Raji (cell line): ENCODE measurements at regions not wholly inside any gene's neighbourhood (a gene's known extent, or its start where the extent isn't known, plus 50 kb on each side); places are given as distances from the start of the nearest gene placed in this dataset.

Experiments
- POLR2A ChIP-seq: IDR thresholded peaks from 2 replicates; pipeline ENCODE4 v1.6.1; 2011; ENCODE audit warnings: low read depth, low read length, control low read depth; ENCODE audit not compliant: insufficient read depth

DNA sequence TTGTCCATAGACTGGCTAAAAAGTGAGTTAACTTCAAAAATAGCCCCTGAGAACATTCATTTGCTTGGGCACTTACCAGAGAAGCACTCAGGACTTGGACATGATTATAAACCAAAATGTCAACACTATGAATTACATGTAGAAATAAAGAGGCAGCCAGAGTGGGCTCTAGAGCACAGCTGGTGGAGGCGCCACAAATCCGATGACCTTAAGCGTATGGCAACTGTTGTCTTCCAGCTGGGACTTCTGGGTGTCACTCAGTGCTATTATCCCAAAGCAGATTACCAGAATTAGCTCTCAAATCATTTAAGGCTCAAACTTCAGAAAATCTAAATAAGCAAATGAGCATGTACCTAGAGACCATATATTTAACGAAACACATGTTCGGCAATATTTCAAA, 1255.5 kb upstream of the SLC10A2 start:
- no peak for TF ChIP-seq POLR2A

DNA sequence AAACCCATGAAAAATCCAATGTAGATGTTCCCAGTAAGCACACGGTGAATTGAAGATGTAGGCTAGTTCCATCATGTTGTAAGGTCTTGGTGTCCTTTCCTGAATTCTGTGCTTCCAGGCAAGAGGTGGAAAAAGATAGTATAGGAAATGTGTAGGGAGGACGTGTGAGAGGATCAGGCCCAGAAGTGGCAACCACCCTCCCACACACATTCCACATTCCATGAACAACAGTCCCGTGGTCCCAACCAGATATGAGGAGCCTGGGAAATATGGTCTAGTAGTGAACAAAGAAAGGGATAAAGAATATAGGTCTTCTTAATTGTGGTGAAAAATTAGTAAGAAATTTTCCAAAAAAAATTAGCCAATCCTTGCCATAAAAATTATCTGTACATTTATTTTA, 1254.2 kb upstream of the SLC10A2 start:
- no peak for TF ChIP-seq POLR2A

DNA sequence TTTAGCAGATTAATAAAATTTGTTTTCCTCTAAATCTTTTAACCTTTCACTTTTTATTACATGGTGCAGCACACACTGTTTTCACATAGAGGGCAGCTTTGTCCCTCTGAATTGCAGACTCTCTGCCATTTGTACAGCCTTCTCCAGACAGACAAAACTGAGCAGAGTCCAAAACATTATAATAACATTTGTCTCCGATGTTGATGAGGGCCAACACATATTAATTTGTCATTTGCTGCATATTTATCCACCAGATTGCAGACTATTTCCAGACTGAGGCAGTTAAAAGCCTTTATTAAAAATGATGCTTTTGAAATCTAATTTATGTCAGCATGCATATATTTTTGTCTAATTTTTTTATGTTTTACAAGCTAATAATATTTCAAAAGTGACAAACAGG, 1251.9 kb upstream of the SLC10A2 start:
- TF ChIP-seq POLR2A = no peak

DNA sequence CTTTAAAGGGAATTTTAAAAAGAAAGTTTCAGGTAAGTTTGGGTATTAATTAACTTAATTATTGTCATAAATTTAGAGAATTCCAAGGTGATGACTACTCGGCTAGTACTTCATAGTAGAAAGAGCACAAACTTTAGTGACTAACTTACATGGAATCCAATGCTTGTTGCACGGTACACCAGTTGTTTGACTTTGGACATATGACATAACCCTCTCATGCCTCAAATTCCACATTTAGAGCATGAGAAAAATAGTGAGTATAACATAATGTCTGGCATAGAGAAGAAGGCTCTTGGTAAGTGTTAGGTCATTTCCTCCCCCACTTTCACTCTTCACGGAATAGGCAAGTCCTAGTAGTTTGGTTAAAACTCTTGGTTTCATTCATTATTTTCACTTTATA, 1249.4 kb upstream of the SLC10A2 start:
- no peak for TF ChIP-seq POLR2A

DNA sequence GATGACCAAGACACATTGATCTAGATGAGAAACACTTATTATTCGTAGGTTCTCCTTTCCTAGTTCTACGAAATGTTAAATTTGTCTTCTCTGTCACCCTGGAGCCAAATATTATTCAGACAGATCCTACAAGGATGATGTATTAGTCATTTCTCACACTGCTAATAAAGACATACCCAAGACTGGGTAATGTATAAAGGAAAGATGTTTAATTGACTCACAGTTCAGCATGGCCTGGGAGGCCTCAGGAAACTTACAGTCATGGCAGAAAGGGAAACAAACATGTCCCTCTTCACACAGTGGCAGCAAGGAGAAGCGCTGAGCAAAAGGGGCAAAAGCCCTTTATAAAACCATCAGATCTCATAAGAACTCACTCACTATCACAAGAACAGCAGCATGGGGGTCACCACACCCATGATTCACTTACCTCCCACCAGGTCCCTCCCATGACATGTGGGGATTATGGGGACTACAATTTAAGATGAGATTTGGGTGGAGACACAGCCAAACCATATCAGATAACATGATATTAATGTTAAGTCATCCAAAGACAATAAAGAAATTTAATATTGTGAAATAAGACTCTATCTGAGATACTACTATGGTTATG, 1248.8 kb upstream of the SLC10A2 start:
- TF ChIP-seq POLR2A = no peak

DNA sequence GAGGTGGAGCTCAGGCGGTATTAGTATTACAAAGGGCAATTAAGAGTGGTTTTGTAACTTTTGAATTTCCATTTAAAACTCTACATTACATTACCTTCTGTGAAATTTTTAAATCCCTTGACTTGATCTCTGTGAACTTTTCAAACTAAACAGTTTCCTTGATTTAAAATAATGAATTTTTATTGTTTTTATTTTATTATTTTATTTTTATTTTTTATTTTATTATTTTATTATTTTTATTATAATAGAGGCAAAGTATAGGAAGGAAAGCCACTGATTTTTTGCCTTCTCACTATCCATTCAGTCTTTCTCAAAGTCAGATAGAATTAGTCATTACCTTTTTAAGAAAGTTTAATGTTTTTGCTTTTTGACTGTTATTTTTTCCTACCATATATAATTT, 1248.1 kb upstream of the SLC10A2 start:
- TF ChIP-seq POLR2A = no peak

DNA sequence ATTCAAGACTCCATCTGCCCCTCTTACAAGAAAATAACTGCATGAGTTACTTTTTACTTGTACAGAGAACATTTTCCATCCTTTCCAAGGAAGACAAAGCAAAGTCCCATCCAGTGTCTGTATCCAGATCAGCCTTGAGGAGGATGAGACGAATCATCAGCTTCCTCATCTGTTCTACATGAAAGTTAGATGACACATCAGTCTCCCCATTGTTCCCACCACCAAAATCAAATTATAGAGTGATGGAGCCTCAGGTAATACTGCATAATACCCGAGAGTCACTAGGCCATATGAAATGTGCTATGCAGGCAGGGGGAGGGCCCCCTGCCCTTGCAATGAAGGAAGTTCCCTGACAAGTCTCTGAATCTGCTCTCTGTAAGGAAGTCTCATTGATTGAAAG, 1244.6 kb upstream of the SLC10A2 start:
- no peak for TF ChIP-seq POLR2A

DNA sequence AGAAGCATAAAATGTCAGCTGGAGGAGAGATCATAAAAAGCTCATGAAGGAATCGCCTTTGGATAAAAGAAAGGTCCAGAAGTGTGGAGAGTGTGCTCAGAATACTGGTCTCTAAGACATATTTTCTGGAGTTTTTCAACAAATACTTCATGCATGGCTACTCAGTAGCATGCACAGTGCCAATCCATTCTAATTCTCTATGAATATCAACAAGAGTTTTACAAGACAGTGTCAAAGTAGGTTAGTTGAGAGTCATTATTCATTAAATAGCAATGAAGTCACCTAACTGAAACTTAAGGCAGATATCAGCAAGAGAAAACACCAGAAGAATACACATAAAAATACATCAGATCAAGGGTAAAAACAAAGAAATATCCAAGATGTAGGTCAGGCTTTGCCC, 1243.2 kb upstream of the SLC10A2 start:
- no peak for TF ChIP-seq POLR2A

DNA sequence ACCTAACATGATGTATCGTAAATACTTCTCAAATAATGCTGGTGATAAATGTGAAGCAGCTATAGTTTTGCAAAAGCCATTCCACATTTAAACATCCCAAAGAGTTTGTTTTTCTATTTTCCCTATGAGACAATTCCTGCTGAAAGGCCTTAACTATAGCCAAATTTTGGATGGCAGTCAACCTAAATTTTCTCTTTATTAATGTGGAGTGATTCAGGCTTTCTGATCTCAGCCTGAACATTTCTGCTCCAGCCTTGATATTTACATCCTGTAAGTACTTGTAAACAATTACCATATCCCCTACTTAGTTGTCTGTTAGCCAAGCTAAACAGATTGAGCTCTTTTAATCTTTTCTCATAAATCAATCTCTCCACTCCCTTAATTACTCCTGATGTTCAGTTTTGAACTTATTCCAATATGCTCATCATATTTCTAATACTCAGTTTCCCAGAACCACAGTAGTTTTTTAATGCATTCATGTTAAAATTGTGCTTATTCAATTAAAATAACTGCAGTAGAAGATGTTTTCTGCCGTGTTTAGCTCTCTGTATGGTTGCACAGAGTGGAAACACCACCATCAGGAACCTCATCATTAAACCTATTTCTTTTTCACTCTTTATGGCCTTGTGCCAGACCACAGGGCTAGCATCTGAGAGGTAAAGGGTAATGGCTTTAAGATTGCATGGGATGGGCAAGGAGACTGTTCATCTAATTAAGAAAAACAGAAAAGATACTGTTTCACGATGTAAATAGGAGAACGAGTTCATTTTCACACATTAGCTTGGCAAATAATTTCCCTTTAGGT, 1235.2 kb upstream of the SLC10A2 start:
- no peak for TF ChIP-seq POLR2A

DNA sequence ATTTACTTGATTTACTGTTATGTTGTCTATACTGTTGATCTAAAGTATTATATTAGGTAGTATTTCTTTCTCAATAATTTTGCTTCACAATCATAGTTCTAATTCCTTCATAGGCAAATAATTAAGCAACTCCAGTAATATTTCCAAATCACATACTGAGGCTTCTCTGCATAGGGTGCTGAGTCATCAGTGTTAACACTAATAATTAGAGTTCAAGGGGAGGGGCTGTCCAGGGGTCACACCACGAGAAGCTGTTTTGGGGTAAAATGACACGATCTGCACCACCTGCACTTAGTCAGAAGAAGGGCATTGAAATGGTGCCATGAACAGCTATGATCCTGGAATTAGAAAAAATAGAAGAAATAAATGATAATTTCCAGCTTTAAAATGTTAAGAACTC, 1230.9 kb upstream of the SLC10A2 start:
- no peak for TF ChIP-seq POLR2A

DNA sequence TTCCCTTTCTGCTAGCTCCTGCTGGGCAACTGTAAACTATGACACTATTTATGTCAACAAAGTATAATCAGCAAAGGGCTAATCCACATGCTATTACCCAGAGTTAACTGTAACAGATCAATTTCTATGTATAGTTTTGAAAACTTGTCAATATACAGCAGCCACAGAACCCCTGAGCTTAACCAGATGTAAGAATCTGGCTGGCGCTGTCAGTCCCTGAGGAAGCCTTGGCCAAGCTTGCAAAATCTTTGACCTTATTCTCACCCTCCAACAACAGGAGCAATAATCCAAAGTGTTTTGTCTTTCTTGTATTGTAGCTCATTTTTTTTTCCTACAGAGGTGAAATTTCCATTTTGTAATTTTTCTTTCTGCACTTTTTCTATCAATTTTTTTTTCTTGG, 1230.1 kb upstream of the SLC10A2 start:
- TF ChIP-seq POLR2A = no peak

DNA sequence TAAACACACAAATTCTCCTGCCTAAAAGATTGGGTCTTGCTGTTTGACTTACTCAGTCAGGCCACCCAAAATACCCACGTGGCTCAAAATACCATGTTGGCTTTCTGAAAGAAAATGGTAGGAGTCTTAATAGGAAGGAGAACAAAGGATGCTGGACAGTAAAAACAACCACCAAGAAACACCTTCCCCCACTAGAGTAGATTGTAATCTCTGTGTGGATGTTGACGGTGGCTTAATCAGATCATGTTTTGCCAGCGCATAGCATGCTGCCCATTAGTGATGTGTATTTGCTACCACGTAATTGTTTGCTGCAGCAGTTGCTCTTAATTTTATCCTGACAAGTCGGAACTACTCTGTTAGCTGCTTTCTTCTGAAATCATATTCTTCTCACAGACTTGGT, 1229.3 kb upstream of the SLC10A2 start:
- no peak for TF ChIP-seq POLR2A

DNA sequence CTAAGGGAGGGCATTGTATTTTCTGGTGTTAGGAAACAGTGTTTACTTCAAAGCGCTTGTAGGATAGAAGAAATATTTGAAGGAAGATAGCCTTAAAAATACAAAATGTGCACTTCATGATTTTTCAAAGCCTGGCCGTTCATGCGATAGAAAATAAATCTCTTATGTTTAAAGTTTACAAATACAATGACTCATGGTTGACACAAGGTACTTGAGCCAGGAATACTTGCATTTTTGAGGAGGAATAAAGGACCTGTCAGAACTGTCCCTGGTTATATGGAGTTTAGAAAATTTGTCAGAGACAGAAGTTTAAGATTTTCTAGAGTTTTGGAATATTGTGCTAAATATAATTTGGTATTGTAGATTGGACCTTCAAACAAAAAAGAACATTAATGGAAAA, 1223.2 kb upstream of the SLC10A2 start:
- TF ChIP-seq POLR2A = no peak

DNA sequence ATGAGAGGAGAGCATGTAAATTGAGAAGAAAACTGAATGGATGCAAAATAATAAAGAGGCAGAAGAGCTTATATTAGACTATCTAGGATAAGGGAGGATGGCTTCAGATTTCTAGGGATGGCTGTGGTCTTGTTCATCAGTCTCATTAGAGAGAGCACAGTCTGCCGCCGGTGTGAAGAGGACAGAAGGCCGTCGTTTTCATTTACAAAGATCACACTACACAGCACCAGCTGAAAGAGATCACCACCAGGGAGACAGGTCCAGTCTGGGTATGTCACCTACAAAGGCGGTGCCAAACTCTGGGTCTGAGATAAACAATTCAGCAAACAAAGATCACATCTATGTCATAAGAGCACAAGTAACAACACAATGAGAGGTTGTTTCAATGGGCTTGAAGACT, 1222.3 kb upstream of the SLC10A2 start:
- TF ChIP-seq POLR2A = no peak

DNA sequence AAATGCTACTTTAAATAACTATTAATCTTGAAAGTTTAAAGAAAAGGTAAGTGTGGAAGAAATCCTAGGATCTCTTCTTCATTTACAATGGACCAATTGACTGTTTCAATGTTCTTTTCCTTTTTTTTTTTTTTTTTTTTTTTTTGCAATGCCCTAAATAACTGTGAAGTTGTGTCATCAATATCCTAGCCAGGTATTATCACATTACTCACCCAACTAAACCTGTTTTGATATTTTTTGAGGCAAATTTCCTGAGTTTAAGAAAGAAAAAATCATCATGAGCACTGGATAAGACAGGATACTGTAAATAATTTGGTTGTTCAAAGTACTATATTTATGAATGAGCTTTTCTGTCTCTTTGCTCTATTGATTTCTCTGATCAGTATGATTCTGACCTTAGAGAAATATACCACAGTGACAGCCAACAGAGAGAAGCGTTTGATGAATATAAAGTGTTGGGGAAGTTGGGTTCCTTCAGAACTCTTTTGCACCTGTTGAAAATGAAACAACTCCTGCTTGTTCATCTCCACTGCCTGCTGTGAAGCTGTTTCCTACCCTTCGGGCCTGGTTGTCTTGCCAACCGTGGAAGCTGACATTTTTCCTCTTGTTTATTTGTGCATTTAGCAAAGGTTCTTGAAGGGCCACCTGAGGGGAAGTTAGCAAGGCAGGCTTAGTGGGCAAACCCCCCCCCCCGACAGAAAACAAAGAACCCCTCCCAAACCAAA, 1220.5 kb upstream of the SLC10A2 start:
- TF ChIP-seq POLR2A = no peak

DNA sequence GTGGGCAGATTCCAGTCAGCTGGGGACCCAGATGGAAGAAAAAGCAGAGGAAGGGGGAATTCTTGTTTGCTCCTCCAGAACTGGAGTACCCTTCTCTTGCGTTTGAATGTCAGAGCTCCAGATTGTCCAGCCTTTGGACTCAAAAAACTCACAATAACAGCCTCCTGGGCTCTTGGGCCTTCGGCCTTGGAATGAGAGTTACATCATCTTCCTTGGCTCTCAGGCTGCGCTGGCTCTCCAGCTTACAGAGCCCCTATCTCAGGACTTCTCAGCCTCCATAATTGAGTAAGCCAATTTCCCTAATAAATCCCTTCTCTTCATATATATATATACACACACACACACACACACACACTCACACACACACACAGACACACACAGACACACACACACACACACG, 1215.7 kb upstream of the SLC10A2 start:
- no peak for TF ChIP-seq POLR2A

DNA sequence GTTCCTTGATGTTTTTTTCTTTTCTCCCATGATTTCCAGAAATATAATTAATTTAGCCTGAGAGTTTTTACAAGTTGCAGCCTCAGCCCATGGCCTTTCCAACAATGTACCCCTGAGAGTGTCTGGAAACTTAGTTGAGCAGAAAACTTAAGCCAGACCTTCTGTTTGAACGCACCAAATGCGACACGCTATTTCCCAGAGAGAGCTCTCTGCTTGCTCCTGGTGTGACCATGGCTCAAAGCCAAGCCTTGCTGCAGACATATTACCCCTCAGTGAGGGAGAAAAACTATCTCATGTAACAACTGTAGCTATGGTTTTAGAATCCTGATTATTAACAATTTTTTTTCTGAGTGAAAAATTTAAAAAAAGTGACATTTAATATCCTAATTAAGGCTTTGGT, 1204.5 kb upstream of the SLC10A2 start:
- TF ChIP-seq POLR2A = no peak

DNA sequence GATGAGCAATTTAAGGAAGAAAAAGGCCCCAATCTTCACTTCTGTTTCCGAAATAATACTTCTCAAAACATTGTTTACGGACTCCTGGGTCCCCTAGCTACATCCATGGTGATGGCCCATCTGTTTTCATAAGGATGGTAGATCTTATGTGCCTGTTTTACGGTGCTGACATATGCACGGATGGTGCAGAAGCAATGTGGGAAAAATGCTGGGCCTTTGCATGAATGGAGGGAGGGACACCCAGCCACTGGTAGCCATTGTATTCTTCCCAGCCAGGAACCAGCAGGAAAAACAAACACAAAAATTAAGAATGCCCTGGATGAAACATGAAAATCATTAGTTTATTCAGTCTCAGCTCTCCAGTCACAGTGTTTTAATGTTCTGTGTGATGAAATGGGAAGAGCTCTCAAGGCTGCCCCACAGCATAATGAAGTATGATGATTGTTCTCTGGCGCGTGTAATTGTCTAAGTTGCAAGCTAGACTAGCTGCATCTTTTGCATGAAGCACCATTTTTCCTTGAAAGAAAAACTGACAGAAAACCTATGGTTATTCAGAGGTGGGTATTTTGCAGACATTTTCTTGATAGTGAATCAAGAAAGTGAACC, 1201.1 kb upstream of the SLC10A2 start:
- no peak for TF ChIP-seq POLR2A
